ENCODE measurements at regions not wholly inside any gene's neighbourhood (a gene's known extent, or its start where the extent isn't known, plus 50 kb on each side); places are given as distances from the start of the nearest gene placed in this dataset.
"Not testable (repeated sequence)": the region's sequence is repeated elsewhere in the genome, so short reads cannot be mapped to it uniquely, and the experiment has no call there.

DNA sequence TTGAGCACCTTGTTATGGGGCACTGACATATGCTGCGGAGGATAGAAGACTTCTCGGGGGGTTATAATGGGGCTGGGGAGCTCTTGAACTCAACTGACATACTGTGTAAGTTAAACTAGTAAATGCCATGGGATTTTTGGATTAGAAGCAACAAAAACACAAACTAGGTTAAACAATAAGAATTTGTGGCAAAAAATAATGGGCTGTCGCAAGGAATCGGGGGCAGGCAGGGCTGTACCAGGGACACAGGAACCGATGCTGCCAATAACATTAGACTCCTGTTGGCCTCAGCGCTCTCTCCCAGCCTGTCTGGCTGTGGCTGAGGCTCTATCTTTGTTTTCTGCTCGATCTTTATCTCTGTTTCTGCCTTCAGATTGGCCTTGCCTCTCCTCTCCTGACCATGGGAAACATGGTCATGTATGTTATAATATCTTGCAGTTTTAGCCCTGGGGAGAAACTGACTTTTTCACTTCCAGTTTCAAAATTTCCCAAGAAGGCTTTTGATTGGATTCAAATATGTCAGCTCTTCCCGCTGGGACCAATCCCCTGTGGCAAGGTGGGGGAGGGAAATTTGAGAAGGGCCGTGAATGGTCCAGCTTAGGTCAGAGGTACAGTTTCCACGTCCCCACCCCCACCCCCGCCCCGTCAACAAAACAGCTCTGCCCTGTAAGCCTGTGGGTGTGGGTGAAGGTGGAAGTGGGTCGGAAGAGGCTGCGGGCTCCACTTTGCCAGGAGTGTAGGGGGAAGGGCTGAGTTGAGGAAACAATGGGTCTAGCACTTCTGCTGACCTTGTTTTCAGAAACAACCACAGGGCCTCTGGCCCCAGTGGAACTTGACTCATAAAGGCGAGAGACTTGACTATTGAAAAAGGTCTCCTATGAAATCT is 161.1 kb upstream of the TBL1XR1 start:
- DNase-seq (ENCODE audit: low spot score): peak; percentile 74

DNA sequence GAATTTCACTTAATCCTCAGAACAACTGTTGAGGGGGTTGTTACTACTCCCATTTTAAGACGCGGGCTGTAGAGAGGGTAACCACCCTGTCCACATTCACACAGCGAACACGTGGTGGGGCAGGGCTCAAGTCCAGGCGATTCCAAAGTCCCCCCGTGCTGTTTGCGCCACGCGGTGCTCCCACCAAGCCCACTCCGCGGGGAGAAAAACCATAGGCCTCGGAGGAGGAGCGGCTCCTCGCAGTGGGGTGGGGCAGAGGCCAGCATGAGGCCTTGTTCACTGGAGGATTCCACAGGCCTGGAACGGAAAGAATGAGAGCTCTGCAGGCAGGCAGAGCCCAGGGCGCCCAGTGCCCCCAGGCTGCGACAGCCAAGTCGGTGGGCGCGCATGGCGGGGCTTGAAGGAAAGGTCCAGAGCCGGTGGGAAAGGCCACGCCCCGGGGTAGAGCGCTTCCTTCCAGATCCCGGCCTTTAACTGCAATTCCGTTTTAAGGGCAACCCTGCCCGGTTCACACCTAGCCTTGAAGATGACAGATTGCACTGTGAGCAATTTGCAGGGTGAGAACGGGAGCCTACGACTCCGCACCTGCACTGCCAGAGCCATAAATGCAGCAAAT is 161.8 kb upstream of the TBL1XR1 start:
- peak; percentile 68 for DNase-seq (ENCODE audit: low spot score)

DNA sequence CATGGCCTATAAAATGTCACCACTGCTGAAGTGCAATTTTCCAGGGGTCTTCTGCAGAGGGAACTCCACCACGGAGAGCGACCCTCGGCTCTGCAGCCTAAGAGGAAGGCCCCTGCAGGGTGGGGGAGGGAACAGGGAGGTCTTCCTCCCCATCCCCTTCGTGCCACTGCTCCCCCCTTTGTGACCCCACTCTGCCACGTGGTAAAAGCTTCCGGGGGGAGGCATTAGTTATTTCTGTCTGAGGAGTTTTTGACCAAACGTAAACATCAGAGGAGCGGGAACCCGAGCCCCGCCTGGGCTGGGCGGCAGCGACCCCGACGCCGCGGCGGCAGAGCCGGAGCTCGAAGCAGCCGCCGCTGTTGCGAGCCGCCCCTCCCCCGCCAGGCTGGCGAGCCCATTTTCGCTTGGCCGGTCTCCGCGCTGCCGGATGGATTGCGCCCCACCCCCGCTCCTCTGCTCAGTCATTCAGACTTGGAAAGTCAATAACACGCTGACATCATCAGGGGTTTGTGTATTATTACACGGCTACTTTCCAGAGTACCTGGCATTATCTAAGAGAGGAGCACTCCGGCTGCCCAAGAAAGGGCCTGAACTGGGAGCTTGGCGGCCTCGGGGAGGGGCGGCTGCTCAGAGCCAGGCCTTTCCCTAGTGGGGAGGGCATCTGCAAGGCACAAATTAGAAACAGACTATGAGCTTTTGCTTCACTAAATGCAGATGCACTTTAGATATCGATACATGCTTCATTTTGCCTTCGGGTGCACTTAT is 162.5 kb upstream of the TBL1XR1 start:
- peak; percentile 93 for DNase-seq (ENCODE audit: low spot score)

DNA sequence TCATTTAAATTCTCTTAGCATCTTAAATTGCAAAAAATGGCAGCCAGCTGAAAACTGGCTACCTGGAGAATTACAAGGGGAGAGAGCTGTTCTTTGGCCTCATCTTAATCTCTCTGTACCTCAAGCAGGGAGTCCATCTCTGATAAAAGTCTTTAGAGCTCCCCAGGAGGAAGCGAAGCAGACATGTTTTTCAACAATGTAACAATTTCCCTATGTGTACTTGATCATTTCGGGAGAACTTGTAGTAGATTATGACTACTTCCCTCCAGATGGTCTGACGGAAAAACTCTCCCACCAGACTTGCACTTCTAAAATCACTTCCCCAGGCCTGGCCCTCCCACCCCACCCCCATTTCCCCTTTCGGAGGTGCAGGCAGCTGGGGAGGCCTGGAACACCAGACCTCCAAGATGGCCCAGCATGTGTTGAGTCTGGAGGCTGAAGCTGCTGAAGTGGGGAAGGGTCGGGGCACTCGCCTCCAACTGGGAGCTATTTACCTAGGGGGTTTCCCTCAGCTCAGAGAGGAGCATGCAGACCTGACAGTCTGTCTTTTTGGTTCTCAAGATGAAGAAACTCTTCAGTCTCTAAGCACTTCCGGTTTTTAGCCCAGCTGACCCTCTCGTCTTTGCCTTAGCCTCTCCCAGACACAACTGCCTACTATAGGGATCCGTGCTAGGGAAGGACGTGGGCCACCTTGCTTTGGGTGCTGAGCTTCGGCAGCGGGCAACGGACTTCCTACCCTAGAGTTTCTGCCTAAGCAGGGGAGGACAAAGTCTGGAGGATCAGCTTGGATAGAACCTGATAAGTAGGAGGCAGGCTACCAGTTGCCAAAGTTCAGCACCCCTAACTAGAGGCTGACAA is 164.0 kb upstream of the TBL1XR1 start:
- no peak for DNase-seq (ENCODE audit: low spot score)

DNA sequence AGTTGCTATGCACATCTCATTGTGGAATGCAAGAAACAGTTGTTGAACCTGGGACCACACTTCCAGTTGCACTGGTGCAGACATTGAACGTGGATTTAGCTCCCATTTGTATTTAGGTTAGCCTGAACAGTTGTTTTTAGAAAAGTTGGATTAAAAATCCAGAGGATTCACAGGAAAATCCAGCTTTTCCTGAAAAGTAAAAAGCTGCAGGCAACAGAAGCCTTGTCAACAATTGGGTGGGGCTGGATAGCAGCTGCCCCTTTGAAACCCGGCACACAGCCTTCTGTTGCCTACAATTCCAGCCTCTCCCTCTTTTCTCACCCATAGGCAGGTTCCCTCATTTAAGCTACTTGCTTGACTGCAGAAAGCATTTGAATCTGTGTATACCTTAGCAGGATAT is 165.3 kb upstream of the TBL1XR1 start:
- DNase-seq (ENCODE audit: low spot score): no peak

DNA sequence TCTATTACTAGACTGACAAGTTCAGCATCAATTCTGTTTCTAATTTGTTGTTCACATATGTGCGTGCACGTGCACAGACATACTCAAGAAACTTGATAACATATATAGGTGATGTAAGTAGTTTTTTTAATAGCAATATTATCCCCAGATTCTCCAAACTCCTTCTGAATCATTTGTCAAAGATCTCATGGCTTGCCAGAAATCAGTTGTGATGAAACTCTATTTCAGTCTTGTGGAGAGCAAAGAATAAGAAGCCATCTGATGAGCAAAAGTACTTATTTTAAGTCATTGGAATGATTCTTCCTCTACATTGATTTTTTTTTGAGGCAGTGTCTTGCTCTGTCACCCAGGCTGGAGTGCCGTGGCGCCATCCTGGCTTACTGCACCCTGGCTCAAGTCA is 167.0 kb upstream of the TBL1XR1 start:
- no peak for DNase-seq (ENCODE audit: low spot score)

DNA sequence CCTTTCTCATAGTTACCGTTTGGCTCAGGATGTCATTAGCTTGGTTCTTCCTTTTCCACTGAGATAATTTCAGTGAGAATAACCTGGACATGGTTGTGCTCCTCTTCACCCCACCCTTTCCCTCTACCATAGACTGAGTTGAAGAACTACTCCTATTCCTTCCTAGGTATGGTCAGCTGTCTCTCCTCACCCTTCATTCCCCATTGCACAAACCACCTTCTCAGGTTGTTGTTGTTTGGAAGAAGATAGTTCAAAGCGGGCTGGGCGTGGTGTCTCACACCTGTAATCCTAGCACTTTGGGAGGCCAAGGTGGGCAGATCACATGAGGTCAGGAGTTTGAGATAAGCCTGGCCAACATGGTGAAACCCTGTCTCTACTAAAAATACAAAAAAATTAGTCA is 168.0 kb upstream of the TBL1XR1 start:
- DNase-seq (ENCODE audit: low spot score): not testable (repeated sequence)

DNA sequence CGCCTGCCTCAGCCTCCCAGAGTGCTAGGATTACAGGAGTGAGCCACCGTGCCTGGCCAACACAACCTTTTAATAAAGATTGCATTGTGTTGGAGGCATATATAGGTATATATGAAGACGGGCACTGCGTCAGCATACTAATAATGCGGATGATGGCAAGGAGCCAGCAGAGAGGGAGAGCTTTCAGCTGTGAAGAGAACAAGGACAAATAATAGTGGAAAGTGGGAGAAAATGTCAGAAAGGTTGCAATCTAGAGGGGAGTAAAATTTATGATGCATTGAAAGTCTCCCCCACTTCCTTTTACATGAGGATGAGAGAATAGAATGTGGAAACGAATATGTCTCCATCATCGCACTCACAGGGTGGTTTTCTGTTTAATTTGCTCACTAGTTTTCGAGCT is 170.5 kb upstream of the TBL1XR1 start:
- no peak for DNase-seq (ENCODE audit: low spot score)

DNA sequence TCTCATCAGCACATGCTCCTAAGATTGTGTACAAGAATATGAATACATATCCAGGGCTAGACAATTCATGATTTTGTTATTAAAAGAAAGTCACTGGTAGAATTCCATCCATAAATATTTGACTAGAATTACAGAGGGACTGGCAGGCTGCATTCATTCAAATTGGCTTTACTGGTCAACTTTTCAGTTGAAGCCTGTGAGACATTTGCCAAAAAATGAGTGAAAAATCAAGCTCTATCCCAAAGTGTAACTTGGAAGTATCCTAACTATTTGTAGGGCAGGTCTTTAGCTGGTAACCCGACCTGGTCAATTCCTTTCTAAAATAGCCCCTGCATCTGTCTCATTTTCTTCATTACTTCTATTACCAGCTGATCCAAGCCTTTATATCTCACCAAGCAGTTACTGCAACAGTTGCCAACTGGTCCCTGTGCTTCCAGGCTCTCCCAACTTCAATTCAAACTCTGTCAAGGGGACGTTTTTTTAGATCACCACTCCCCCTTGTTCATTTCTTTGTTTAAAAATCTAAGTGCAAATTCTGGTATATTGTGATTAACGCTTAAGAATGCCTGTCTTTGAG is 173.1 kb upstream of the TBL1XR1 start:
- no peak for DNase-seq (ENCODE audit: low spot score)

DNA sequence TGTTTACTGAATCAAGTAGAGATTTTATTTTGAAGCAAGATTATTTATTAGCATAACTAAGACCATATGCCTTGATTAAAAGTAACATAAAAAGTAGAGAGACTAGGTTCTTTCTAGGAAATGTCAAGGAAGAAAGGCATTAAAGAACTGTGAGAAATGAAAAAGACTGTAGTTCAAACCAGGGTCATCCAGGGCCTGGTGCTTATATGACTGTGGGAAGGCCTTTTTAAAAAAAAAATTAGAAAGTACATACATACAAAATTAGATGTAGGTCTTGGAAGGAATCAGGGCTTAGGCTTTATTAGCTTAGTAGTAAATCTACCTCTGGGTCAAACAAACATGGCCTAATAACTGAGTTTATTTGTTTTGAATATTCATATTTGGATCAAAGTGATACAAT is 173.9 kb upstream of the TBL1XR1 start:
- no peak for DNase-seq (ENCODE audit: low spot score)

DNA sequence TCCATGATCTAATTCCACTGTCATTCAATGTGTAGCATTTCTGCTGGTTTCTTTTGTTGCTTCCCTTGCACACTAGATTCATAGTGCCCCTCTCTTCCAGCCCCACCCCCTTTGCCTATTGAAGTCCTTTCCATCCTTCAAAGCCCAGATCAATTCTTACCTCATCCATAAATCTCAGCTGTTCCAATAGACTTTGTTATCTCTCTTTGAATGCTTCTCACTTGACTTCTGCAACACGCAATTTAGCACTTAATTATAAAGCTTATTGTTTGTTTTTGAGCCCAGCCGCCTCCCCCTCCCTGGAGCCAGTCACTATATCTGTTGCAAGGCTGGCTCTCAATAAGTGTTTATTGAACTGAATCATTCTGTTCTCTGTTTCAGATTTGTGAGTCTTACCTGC is 174.6 kb upstream of the TBL1XR1 start:
- DNase-seq (ENCODE audit: low spot score): no peak

DNA sequence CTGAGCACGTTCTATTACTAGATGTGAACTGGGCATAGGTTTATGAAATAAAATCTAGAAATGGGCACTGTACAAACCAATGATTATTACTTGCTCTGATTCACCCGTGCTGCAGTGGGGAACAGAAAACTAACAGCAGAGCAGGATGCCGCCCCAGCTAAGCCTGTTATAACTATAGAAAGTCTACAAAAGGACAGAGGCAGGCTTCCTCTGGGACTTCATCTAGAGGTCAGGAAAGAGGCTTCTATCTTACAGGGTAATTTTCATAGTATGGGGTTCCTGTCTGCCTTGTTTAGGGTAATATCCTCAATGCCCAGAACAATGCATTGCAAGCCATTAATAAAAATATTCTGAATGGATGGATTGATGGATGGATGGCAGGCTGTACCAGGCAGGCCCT is 177.0 kb upstream of the TBL1XR1 start:
- no peak for DNase-seq (ENCODE audit: low spot score)

DNA sequence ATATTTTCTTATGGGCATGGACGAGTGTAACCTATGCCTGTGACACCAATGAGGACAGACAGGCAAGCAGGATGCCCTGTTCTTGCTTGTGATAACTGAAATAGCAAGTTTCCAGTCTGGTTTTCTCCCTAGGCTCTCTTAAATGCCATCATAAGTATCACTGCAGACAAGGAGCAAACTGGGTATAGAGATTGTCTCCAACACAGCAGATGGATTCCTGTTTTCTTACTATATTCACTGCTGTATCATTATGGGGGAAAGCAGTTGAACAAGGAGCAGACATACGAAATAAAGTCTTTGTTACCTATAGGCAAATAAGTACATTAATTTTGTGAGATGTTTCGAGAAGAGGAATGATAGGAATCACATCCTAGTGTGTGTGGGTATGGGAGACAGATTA is 178.0 kb upstream of the TBL1XR1 start:
- DNase-seq (ENCODE audit: low spot score): no peak

DNA sequence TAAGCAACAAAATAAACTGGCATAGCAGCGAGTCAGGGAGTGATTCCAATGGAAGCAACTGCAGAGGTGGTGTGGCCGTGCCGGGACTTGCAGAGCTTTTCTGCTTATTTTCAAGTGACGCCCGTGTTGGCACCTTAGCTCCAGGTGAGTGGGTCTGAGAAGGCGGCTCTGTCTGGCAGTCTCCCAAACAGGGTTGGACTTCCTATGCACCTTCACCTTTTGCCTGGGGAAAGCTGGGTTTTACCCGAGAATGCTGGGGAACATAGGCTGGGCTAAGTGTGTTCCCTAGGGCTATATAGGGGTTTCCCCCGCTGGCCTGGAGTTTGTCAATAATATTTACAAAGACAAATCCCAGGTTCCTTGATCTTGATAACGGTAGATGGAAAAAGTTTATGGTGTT is 179.9 kb upstream of the TBL1XR1 start:
- no peak for DNase-seq (ENCODE audit: low spot score)

DNA sequence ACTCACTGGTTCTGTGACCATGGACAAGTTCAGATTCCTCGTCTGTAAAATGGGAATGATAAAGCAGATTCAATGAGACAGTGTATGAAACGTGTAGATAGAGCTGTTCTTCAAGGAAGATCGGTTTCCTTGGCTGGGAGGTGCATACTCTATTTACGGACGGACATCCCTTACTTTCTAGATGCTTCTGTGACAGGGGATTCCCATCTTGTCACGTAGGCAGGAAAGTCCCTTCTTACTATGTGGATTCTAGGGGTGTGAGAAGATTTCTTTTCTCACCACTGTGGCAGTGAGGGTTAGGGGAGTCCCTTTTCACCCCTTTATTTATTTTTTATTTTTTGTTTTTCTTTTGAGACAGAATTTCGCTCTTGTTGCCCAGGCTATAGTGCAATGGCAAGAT is 180.9 kb upstream of the TBL1XR1 start:
- no peak for DNase-seq (ENCODE audit: low spot score)

DNA sequence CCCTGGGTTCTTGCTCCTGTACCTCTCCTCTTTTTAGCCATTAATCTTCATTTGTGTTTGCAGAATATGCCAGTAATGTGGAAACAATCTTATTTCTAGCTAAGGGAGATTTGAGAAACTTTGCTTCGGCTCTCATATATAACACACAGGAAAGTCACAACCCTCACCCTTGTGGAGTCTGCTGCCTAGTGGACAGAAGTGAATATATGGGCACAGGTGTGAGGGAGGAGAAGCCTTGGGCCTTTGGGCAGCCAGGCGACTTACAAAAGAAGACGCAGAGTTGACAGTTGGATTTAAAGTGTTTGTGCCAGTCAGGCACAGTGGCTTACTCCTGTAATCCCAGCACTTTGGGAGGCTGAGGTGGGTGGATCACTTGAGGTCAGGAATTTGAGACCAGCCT is 181.8 kb upstream of the TBL1XR1 start:
- no peak for DNase-seq (ENCODE audit: low spot score)

DNA sequence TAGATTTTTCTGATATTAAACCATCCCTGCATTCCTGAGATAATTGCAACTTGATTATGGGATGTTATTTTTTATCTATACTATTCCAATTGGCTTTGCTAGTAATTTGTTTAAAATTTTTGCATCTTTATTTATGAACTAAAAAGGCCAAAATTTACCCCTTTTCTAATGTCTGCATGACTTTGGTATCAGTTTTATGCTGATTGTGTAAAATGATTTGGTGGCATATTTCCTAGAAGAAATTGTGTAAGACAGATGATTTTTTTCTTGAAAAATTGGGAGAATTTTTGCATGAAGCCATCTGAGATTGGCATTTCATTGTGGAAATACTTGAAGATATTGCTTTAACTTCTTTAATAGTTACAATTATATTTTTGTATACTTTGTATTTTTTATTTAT is 183.8 kb upstream of the TBL1XR1 start:
- DNase-seq (ENCODE audit: low spot score): no peak

DNA sequence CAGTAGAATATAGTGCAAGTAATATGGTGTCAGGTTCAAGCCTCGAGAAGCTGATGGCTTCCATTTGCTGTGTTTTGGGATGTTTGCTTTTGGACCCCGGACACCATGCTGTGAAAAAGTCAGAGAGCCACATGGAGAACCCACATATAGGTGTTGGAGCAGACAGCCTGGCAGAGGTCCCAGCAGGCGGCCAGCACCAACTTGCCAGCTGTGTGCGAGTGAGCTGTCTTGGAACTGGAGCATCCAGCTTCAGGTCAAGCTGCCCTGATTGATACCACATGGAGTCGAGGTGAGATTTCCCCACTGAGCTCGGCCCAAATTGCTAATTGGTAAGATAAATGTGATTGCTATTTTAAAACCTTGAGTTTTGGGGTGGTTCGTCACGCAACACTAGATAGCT is 185.7 kb upstream of the TBL1XR1 start:
- no peak for DNase-seq (ENCODE audit: low spot score)

DNA sequence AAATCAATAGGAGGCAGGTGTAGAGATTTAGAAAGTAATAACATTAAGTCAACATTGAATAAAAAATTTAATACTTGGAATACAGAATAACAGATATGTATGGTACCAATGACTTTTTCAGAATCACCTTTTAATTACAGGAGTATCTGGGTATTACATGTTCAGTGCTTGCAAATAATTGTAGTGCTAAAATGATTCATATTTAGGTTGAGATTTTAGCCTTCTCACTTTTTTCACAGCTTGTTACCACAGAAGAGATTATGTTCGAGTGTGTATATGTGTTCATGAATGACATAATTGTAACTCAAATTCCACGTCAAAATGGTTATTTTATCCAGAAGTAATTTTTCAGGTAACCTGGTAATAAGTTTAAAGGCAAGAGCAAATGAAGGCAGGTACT is 187.9 kb upstream of the TBL1XR1 start:
- no peak for DNase-seq (ENCODE audit: low spot score)

DNA sequence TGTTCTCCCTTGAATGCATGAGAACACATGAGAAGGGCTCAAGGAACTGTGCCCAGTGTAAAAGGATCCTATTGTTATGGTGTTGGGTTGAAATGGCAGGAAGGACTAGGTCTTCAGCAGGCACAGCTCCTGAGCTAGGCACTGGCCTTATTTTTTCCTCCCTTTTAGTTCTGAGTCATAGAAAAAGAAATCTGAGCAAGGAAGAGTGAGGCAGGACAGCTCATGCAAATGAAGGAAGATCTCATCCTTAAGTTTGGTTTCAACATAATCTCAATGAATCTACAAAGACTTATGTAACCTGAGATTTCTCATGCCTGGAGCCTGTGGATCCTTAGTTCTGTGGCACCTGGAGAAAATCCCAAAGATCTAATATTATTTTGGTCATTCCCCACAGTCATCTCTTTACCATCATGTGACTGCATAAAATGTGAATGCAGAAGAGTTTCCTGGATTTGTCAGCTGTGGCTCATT is 188.6 kb upstream of the TBL1XR1 start:
- DNase-seq (ENCODE audit: low spot score): no peak

DNA sequence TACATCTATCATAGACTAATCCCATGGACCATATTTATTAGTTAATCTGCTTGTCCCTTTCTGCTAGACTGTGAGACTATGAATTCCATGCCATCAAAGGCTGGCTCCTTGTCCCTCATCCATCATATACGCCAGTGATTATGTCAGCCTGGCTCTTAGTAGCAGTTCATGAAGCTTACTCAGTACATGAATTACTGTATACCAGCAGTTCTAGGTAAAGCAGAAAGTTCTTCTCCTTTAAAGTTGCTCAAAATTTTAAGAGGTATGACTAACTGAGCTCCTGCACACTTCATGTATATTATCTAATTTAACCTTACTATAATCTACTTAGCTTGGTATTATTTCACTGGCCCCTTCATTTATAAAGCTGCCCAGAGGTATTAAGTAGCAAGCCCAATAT is 190.9 kb upstream of the TBL1XR1 start:
- DNase-seq (ENCODE audit: low spot score): no peak

Measured in iPS-NIHi11 (cell line).